ENCODE measurements at regions not wholly inside any gene's neighbourhood (a gene's known extent, or its start where the extent isn't known, plus 50 kb on each side); places are given as distances from the start of the nearest gene placed in this dataset.

DNA sequence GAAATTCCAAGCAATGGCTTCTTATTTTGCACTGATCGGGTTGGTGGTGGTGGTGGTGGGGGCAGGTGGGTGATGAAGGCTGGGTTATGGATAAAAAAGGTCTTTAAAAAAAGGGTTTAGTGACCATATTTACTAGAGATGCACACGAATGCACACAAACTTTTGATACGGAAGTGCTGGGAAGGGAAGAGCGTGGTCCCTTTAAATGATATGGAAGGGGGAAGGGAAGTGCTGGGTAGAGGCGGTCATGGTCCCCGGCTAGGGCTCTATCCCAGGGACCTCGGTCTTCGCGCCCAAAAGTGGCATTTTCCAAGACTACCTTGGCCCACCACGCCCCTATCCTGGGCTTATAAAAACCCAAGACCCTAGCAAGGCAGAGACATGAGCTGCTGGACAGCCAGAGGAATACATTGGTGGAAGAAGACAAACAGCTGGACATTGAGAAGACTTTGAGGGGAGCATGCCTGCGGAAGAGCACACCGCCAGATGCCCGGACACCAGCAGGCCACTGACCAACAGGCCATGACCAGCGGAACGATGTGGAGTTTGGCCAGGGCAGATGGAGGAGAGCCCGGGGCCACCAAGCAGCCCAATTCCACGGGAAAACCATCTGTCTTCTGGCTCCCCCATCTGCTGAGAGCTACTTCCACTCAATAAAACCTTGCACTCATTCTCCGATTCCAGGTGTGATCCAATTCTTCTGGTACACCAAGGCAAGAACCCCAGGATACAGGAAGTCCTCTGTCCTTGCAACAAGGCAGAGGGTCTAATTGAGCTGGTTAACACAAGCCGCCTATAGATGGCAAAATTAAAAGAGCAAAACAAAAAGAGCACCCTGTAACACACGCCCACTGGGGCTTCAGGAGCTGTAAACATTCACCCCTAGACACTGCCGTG lies 1720.2 kb downstream of the MRPL39 start:
- DNase-seq (ENCODE audit: low spot score, unreplicated experiment), result no peak
- H3K36me3 Mint-ChIP-seq (ENCODE audit: insufficient read depth), result no peaks in the 10 kb centered on the region
- H3K27me3 Mint-ChIP-seq, result no peaks in the 10 kb centered on the region
- no peak for TF ChIP-seq CTCF (IDR thresholded peaks at IDR 0.05; ENCODE audit: unreplicated experiment)
- no peak overlapping the region for H3K4me3 Mint-ChIP-seq (ENCODE audit: low read depth)
- no peaks in the 10 kb centered on the region for H3K4me1 Mint-ChIP-seq (ENCODE audit: low read depth)
- peaks cover 7% of the 10 kb centered on the region for H3K9me3 Mint-ChIP-seq (ENCODE audit: low read depth)
- no peak overlapping the region for H3K27ac Mint-ChIP-seq

- no peak overlapping the region for H3K4me3 Mint-ChIP-seq (ENCODE audit: low read depth)
- H3K4me1 Mint-ChIP-seq (ENCODE audit: low read depth), result no peaks in the 10 kb centered on the region
- TF ChIP-seq CTCF (IDR thresholded peaks at IDR 0.05; ENCODE audit: unreplicated experiment), result no peak
- no peak for DNase-seq (ENCODE audit: low spot score, unreplicated experiment)
- H3K27ac Mint-ChIP-seq, result no peak overlapping the region
- peaks cover 13% of the 10 kb centered on the region for H3K9me3 Mint-ChIP-seq (ENCODE audit: low read depth)
- H3K36me3 Mint-ChIP-seq (ENCODE audit: insufficient read depth), result no peaks in the 10 kb centered on the region
- H3K27me3 Mint-ChIP-seq, result no peaks in the 10 kb centered on the region
These were observed 1725.5 kb downstream of the MRPL39 start for GRCh38 chr21:23881783-23882182.

DNA sequence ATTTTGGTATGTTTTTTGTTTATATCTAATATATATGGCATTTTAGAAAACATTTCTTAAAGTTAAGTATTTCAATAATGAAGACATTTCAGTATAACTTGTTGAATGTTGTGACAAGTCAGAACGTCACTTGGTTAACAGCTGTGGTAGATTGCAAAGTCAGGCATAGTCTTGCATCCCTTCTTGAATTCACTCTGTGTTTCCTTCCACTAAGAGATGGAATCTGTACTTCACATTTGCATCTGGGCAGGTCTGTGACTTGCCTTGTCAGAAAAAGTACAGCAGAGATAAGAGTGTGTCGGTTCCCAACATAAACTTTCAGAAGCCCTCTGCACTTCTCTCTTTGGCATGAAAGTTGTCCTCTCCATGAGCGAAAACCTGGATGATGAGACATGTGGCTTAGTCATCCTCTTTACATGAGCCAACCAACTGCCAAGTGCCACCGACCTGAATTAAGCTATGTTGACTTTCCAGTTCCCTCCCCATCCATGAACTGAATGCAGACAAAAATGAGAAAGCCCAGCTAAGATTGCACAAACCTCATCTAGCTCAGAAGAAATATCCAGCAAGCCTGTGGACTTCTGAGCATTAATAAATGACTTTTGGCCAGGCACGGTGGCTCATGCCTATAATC lies 1730.2 kb downstream of the MRPL39 start:
- DNase-seq (ENCODE audit: low spot score, unreplicated experiment), result no peak
- Mint-ChIP-seq H3K4me1 (ENCODE audit: low read depth) (no peaks in the 10 kb centered on the region), H3K4me3 (ENCODE audit: low read depth) (no peak overlapping the region), H3K36me3 (ENCODE audit: insufficient read depth) (no peaks in the 10 kb centered on the region), H3K27ac (no peak overlapping the region), H3K27me3 (no peaks in the 10 kb centered on the region), H3K9me3 (ENCODE audit: low read depth) (peaks cover 12% of the 10 kb centered on the region)
- TF ChIP-seq CTCF (IDR thresholded peaks at IDR 0.05; ENCODE audit: unreplicated experiment), result no peak

GRCh38 chr21:23874271-23874670 lies 1733.0 kb downstream of the MRPL39 start:
- no peak for TF ChIP-seq CTCF (IDR thresholded peaks at IDR 0.05; ENCODE audit: unreplicated experiment)
- no peaks in the 10 kb centered on the region for H3K4me1 Mint-ChIP-seq (ENCODE audit: low read depth)
- H3K36me3 Mint-ChIP-seq (ENCODE audit: insufficient read depth), result no peaks in the 10 kb centered on the region
- H3K27me3 Mint-ChIP-seq, result no peaks in the 10 kb centered on the region
- no peak for DNase-seq (ENCODE audit: low spot score, unreplicated experiment)
- no peak overlapping the region for H3K27ac Mint-ChIP-seq
- peaks cover 24% of the 10 kb centered on the region for H3K9me3 Mint-ChIP-seq (ENCODE audit: low read depth)
- H3K4me3 Mint-ChIP-seq (ENCODE audit: low read depth), result no peak overlapping the region

- peaks cover 12% of the 10 kb centered on the region for H3K9me3 Mint-ChIP-seq (ENCODE audit: low read depth)
- DNase-seq (ENCODE audit: low spot score, unreplicated experiment), result no peak
- no peaks in the 10 kb centered on the region for H3K36me3 Mint-ChIP-seq (ENCODE audit: insufficient read depth)
- no peak overlapping the region for H3K27ac Mint-ChIP-seq
- H3K4me3 Mint-ChIP-seq (ENCODE audit: low read depth), result no peak overlapping the region
- H3K27me3 Mint-ChIP-seq, result no peaks in the 10 kb centered on the region
- no peak for TF ChIP-seq CTCF (IDR thresholded peaks at IDR 0.05; ENCODE audit: unreplicated experiment)
- H3K4me1 Mint-ChIP-seq (ENCODE audit: low read depth), result no peaks in the 10 kb centered on the region
These were observed 1745.3 kb downstream of the MRPL39 start for GRCh38 chr21:23861911-23862504.
